ENCODE measurements at regions not wholly inside any gene's neighbourhood (a gene's known extent, or its start where the extent isn't known, plus 50 kb on each side); places are given as distances from the start of the nearest gene placed in this dataset.
"Not testable (repeated sequence)": the region's sequence is repeated elsewhere in the genome, so short reads cannot be mapped to it uniquely, and the experiment has no call there.

DNA sequence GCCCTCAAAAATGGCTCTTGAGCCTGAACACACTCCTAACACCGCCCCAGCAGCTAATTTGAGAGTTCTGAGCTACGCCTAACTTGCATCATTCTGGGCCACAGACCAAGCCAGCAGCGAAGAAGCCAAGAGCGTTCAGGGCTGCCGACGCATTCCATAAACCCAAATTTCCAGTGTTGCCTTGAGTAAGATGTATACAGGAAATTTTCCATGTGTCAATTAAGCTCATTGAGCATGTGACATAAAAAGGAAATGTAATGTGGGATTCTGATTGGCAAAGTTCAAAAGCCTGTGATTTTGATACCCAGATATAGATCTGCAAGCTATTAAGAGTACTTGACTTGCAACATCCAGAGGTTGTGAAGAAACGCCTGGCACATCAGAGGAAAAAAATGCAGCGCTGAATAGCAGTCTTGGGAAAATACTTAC is 148.6 kb upstream of the NR2F2 start:
- no peak for DNase-seq (ENCODE audit: low spot score)

DNA sequence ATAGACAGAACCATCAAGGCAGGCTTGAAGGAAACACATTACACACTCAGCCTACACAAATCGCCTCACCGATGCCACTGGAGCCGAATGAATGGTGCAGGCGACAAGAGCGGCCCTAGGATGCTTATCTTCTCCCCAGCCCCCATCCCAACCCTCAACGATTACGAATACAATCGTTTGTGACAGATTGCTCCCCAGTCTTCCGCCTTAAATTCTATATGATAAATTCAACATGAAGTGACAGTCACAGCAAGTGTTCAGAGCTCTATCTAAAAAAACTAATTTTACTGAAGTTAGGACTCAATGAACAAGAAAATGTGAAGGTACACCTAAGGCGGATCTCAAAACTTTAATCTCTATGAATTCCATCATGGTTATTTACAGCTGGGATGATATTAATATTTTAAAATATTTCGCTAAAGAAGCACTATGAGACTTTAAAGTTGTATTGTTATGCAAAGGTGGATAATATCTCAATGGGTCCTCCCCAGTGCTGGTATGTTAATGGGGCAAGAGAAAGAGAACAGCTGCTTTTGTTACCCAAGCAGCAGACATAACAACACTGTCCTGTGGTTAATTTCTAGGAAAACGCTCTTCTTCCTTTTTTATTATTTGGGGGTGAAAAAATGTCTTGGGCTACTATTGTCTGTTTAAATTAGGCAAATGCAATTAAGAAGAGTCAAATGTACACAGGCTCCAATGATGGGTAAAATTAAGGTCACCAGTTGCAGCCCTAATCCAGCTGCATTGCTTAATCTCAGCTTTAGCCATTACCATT is 147.6 kb upstream of the NR2F2 start:
- DNase-seq (ENCODE audit: low spot score) = no peak

GRCh38 chr15:96183514-96183850 is 147.0 kb upstream of the NR2F2 start:
- DNase-seq (ENCODE audit: low spot score) = no peak

GRCh38 chr15:96183867-96184266 is 146.6 kb upstream of the NR2F2 start:
- no peak for DNase-seq (ENCODE audit: low spot score)

DNA sequence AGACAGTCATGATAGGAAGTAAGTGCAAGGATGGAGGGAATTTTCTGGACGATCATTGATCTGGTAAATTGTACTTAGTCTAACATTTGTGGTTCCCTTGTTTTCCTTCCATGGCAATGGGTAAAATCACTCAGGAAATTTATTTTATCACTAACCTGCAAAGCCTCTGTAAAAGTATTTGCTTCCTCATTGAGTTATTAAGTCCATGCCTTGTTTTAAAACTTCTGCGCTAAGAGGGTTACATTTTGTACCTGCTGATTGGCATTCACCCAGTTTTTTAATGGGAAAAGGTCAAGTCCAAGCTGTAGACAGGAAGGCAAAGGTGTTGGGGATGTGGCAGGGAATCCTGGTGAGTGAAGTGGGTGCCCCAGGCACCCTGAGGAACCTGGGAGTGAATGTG is 146.2 kb upstream of the NR2F2 start:
- DNase-seq (ENCODE audit: low spot score) = no peak

GRCh38 chr15:96186105-96186504 is 144.4 kb upstream of the NR2F2 start:
- no peak for DNase-seq (ENCODE audit: low spot score)

- no peak for DNase-seq (ENCODE audit: low spot score)
These were observed 142.9 kb upstream of the NR2F2 start for GRCh38 chr15:96187341-96188305.

- DNase-seq (ENCODE audit: low spot score) = no peak
These were observed 132.8 kb upstream of the NR2F2 start for GRCh38 chr15:96197721-96198120.

DNA sequence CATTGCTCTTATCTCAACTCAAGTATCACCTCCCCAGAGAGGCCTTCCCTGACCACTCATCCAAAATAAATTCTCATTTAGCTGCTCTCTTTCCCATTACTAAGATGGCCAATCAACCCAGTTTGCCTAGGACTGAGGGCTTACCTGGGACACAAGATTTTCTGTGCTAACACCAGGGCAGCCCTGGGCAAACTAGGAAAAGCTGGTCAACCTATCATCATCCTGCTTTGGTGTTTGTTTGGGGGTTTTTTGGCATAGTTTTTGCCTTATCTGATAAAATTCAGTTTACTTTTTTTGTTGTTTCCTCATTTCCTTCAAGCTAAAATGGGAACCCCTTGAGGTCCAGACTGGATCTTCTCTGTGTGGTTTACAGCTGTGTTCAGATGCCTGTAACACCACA is 131.4 kb upstream of the NR2F2 start:
- DNase-seq (ENCODE audit: low spot score) = no peak

- no peak for DNase-seq (ENCODE audit: low spot score)
These were observed 130.0 kb upstream of the NR2F2 start for GRCh38 chr15:96200357-96200967.

DNA sequence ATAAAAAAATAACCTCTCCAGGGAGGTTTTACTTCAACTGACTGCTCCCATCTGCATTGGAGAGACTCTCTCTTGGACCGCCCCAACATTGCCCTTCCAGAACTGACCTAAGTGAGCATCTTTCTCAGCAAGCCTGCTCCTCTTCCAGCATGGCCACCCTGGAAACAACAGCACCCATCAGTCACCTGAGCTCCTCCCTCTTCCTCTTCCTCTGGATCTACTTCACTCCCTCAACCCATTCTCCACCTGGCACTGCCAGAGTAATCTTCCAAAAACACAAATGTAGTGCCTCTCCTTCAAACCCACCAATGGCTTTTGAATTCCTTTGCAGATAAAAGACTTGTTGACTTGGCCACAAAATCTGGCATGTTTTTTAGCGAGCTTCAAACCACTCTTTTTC is 128.8 kb upstream of the NR2F2 start:
- DNase-seq (ENCODE audit: low spot score) = no peak

DNA sequence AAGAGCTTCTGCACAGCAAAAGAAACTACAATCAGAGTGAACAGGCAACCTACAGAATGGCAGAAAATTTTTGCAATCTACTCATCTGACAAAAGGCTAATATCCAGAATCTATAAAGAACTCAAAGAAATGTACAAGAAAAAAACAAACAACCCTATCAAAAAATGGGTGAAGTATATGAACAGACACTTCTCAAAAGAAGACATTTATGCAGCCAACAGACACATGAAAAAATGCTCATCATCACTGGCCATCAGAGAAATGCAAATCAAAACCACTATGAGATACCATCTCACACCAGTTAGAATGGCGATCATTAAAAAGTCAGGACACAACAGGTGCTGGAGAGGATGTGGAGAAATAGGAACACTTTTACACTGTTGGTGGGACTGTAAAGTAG is 124.9 kb upstream of the NR2F2 start:
- DNase-seq (ENCODE audit: low spot score) = not testable (repeated sequence)

DNA sequence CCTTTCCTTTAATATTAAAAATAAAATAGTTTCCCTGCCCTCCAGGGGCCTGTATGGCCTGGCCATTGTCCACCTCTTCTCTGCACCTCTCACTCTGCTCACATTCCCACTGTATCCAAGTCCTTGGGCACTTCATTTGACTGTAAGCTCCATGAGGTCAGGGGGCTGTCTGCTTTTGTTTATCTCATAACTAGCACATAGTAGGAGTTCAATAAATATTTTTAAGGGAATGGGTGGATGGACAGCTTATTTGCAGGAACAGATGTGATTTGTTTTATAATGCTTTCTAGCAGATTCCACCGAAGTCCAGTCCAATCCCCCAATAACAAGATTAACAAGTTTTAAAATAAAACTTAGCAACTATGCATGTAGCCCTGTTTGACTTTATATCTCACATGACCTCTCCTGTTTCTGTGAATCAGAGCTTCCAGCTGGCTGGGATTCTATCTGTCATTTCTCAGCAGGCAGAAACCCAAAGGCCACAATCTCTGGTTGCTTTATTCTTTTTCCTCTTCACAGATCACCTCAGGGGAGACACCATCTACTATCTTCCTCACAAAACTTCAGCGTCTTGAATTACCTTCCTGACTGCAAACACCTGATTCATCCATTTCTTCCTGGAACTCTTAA is 123.0 kb upstream of the NR2F2 start:
- DNase-seq (ENCODE audit: low spot score) = no peak

GRCh38 chr15:96209285-96209735 is 121.2 kb upstream of the NR2F2 start:
- no peak for DNase-seq (ENCODE audit: low spot score)

- no peak for DNase-seq (ENCODE audit: low spot score)
These were observed 117.5 kb upstream of the NR2F2 start for GRCh38 chr15:96213045-96213444.

DNA sequence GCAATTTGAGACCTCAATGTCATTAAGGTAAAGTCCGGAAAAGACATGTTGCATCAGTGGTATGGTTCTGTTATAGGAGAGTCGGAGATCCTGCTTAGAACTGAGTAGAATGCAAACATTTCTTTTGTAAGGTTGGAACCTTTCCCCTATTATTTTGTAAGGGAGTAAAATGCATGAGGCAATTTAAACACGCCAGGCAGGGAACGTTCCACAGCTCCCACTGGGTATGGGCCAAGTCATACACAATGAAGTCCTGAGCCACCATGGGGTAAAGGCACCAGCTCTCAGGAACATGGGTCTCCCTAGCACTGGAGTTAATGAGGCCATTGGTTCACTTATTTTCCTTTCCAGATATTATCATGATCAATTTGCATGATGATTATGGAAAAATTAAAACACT is 116.6 kb upstream of the NR2F2 start:
- DNase-seq (ENCODE audit: low spot score) = no peak

- DNase-seq (ENCODE audit: low spot score) = not testable (repeated sequence)
These were observed 114.0 kb upstream of the NR2F2 start for GRCh38 chr15:96216481-96216880.

DNA sequence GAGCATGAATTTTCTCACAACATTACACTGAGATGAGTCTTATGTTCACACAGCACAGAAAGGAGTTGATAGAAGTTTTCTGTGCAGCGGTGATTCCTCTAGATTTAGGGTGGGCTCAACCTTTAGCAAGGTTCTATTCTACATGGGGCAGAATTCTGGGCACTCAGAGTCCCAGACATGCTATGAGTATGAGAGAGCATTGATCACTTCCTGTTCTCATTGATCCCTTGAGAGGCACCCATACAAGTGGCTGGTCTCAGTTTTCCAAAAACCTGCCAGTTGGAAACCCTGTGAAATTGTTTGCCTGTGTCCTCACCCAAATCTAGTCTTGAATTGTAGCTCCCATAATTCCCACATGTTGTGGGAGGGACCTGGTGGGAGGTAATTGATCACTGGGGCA is 112.5 kb upstream of the NR2F2 start:
- no peak for DNase-seq (ENCODE audit: low spot score)

- no peak for DNase-seq (ENCODE audit: low spot score)
These were observed 111.7 kb upstream of the NR2F2 start for GRCh38 chr15:96218623-96219455.

DNA sequence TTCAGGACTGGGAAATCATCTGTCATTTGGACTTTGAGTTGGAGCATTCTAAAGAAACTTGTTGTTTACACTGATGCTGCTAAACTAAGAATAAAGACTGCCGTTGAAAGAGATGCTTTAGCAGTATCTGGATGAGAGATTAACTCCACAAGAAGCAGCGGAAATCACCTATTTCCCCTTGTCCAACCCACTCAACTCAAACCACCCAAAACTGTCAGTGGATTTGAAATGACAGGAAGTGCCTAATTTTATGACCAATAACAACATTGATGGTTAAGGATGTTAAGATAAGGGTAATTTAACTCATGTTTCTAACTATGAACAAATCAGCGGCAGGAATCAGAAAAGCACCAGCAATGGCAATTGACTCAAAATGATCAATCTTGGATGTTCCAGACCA is 110.8 kb upstream of the NR2F2 start:
- DNase-seq (ENCODE audit: low spot score) = no peak

GRCh38 chr15:96220657-96221056 is 109.8 kb upstream of the NR2F2 start:
- no peak for DNase-seq (ENCODE audit: low spot score)

Measured in pons (tissue), 1 donor.